Cardiac fibroblast (primary cell): ENCODE measurements at regions not wholly inside any gene's neighbourhood (a gene's known extent, or its start where the extent isn't known, plus 50 kb on each side); places are given as distances from the start of the nearest gene placed in this dataset.
"Not testable (repeated sequence)": the region's sequence is repeated elsewhere in the genome, so short reads cannot be mapped to it uniquely, and the experiment has no call there.

Experiments
- DNase-seq, 2 donors: peaks; one replicate each; pipeline versions ENCODE4 v3.0.0 to v3.0.0-alpha.2; 2010; ENCODE audit warnings: low read depth in 2 of 2
- H3K4me3 ChIP-seq, 2 donors: replicated peaks in 1 of 2; 1 replicate in 1 of 2; 2 replicates in 1 of 2; pipeline ENCODE4 v1.5.1; 2011; ENCODE audit warnings: low read depth in 2 of 2, low read length in 2 of 2, mild to moderate bottlenecking in 2 of 2, moderate library complexity in 1 of 2
- CTCF ChIP-seq: IDR thresholded peaks from one replicate; pipeline ENCODE4 v1.5.1; 2011; ENCODE audit warnings: low read depth, mild to moderate bottlenecking, low read length, inconsistent platforms

- no peak for DNase-seq
- H3K4me3 ChIP-seq: no peak overlapping the region
- no peak for TF ChIP-seq CTCF
Measured at GRCh38 chr18:27520401-27520800, 335.3 kb upstream of the CHST9 start.

- not testable (repeated sequence) for DNase-seq, H3K4me3 ChIP-seq
Measured at GRCh38 chr18:27510036-27510633, 325.0 kb upstream of the CHST9 start.

GRCh38 chr18:27501671-27502070, 316.6 kb upstream of the CHST9 start:
- no peak for TF ChIP-seq CTCF
- no peak for DNase-seq
- no peak overlapping the region for H3K4me3 ChIP-seq

GRCh38 chr18:27500531-27500930, 315.4 kb upstream of the CHST9 start:
- H3K4me3 ChIP-seq: no peak overlapping the region
- TF ChIP-seq CTCF: no peak
- no peak for DNase-seq

- no peak for TF ChIP-seq CTCF
- H3K4me3 ChIP-seq: no peak overlapping the region
- no peak for DNase-seq
Measured at GRCh38 chr18:27497246-27497645, 312.1 kb upstream of the CHST9 start.

- TF ChIP-seq CTCF: no peak
- no peak overlapping the region for H3K4me3 ChIP-seq
- DNase-seq: no peak
Measured at GRCh38 chr18:27493182-27493581, 308.1 kb upstream of the CHST9 start.

GRCh38 chr18:27491772-27492171, 306.7 kb upstream of the CHST9 start:
- DNase-seq: no peak
- TF ChIP-seq CTCF: no peak
- H3K4me3 ChIP-seq: no peak overlapping the region
